ENCODE measurements at regions not wholly inside any gene's neighbourhood (a gene's known extent, or its start where the extent isn't known, plus 50 kb on each side); places are given as distances from the start of the nearest gene placed in this dataset.

DNA sequence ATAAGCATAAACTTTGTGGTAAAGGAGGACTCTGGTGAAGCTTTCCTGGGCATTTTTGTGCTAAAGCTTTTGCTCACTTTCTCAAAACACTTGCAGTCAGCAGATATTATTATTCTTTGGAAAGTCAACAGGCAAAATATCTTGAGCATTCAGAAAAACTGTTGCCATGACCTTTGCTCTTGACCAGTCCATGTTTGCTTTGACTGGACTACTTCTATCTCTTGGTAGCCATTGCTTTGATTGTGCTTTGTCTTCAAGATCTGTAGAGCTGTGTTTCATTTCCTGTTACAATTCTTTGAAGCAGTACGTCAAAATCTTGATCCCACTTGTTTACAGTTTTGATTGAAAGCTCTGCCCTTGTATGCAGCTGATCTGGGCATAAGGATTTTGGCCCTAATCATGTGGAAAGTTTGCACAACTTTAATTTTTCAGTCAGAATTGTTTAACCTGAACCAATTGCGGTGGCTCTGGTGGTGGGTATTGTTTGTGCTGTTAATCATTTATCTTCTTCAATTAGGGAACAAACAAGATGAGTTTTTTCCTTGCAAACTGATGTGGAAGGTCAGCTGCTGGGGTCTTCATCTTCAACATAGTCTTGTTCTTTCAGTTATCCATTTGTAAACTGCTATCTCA, 121.5 kb upstream of the NUDT6 start:
- no peaks in the 10 kb centered on the region for H3K27me3 ChIP-seq
- H3K9me3 ChIP-seq: no peaks in the 10 kb centered on the region
- no peak for TF ChIP-seq POLR2A (IDR thresholded peaks at IDR 0.05)
- TF ChIP-seq, protein P1, sequence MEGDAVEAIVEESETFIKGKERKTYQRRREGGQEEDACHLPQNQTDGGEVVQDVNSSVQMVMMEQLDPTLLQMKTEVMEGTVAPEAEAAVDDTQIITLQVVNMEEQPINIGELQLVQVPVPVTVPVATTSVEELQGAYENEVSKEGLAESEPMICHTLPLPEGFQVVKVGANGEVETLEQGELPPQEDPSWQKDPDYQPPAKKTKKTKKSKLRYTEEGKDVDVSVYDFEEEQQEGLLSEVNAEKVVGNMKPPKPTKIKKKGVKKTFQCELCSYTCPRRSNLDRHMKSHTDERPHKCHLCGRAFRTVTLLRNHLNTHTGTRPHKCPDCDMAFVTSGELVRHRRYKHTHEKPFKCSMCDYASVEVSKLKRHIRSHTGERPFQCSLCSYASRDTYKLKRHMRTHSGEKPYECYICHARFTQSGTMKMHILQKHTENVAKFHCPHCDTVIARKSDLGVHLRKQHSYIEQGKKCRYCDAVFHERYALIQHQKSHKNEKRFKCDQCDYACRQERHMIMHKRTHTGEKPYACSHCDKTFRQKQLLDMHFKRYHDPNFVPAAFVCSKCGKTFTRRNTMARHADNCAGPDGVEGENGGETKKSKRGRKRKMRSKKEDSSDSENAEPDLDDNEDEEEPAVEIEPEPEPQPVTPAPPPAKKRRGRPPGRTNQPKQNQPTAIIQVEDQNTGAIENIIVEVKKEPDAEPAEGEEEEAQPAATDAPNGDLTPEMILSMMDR (IDR thresholded peaks at IDR 0.05): no peak
- H3K4me3 ChIP-seq: no peak overlapping the region
- no peak overlapping the region for H3K27ac ChIP-seq
- 33 to 60% methylated on average over 2 of the region's 2 CpGs for WGBS, 2 donors
- ATAC-seq (no peak), DNase-seq (no peak)
- H3K4me1 ChIP-seq: no peaks in the 10 kb centered on the region
- no peaks in the 10 kb centered on the region for H3K36me3 ChIP-seq (replicated peaks in 1 of 2; ENCODE audit: insufficient read depth in 1 of 2, low read depth in 2 of 2)
- intact Hi-C loops (cut with DNase I): no loop called here

DNA sequence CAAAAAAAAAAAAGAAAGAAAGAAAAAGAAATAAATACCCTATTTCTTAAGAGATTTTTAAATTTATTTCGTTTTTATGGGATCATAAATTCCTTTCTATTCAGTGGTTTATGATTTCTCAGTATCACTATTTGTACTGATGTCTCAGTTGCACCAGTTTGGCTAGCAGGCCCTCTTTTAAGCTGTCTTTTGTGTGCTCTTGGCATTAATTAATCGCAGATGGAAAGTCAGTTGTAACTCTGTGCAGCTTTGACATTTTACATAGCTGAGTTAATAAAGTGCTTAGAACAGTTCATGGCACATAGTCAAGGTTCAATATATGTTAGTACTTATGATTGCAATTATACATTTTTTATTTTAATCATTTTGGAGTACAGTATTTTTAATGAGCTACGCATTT, 123.7 kb upstream of the NUDT6 start:
- intact Hi-C loops (cut with DNase I): no loop called here
- TF ChIP-seq POLR2A (IDR thresholded peaks at IDR 0.05): no peak
- TF ChIP-seq, protein P1 (IDR thresholded peaks at IDR 0.05): no peak
- Histone ChIP-seq H3K4me1 (no peaks in the 10 kb centered on the region), H3K27me3 (no peaks in the 10 kb centered on the region), H3K27ac (no peak overlapping the region), H3K36me3 (replicated peaks in 1 of 2; ENCODE audit: insufficient read depth in 1 of 2, low read depth in 2 of 2) (no peaks in the 10 kb centered on the region), H3K9me3 (no peaks in the 10 kb centered on the region), H3K4me3 (no peak overlapping the region)
- DNase-seq: no peak
- WGBS, 2 donors: 87 to 89% methylated on average over 3 of the region's 3 CpGs
- ATAC-seq: no peak

DNA sequence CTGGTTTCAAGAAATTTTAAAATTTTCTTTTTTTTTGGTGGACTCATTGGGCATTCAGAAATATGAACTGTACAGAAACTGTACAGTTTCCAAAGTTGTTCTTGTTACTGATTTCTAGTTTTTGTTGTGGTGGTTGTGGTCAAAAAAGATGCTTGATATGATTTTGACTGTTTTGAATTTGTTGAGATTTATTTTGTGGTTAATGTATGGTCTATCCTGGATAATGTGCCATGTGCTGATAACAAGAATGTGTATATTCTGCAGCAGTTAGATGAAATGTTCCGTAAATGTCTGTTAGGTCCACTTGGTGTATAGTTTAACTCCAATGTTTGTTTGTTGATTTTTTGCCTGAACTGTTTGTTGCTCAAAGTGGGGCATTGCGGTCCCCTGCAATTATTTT, 127.6 kb upstream of the NUDT6 start:
- H3K27ac ChIP-seq: no peak overlapping the region
- no peaks in the 10 kb centered on the region for H3K4me1 ChIP-seq
- DNase-seq (no peak), ATAC-seq (no peak)
- peaks cover 0 to 10% (median 0%) of the 10 kb centered on the region in 3 donors for H3K9me3 ChIP-seq
- WGBS, 2 donors: 95 to 96% methylated on average over 2 of the region's 2 CpGs
- intact Hi-C loops (cut with DNase I): no loop called here
- H3K27me3 ChIP-seq: no peaks in the 10 kb centered on the region
- H3K36me3 ChIP-seq (replicated peaks in 1 of 2; ENCODE audit: insufficient read depth in 1 of 2, low read depth in 2 of 2): no peaks in the 10 kb centered on the region
- H3K4me3 ChIP-seq: no peak overlapping the region
- TF ChIP-seq, protein P1 (IDR thresholded peaks at IDR 0.05): no peak

DNA sequence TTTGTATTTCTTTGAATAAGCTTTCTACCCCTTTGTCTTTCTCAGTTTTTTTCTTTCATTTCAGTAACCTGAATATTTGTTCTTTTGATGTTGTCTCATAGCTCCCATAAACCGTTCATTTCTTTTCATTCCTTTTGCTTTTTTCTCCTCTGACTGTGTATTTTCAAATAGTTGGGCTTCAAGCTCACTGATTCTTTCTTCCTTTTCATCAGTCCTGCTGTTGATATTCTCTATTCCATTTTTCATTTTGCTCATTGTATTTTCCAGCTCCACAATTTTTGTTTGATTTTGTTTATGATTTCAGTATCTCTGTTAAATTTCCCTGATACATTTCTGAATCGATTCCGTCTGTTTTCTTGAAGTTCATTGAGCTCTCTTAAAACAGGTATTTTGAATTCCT, 129.6 kb upstream of the NUDT6 start:
- ATAC-seq: no peak
- no peaks in the 10 kb centered on the region for H3K36me3 ChIP-seq (replicated peaks in 1 of 2; ENCODE audit: insufficient read depth in 1 of 2, low read depth in 2 of 2)
- H3K27me3 ChIP-seq: no peaks in the 10 kb centered on the region
- no peak for DNase-seq
- H3K4me3 ChIP-seq: no peak overlapping the region
- intact Hi-C loops (cut with DNase I): no loop called here
- no peak for TF ChIP-seq POLR2A (IDR thresholded peaks at IDR 0.05)
- TF ChIP-seq, protein P1 (IDR thresholded peaks at IDR 0.05): no peak
- no peaks in the 10 kb centered on the region for H3K4me1 ChIP-seq
- H3K9me3 ChIP-seq: peaks cover 0 to 10% (median 0%) of the 10 kb centered on the region in 3 donors
- 96 to 100% methylated on average over 3 of the region's 3 CpGs for WGBS, 2 donors
- no peak overlapping the region for H3K27ac ChIP-seq

DNA sequence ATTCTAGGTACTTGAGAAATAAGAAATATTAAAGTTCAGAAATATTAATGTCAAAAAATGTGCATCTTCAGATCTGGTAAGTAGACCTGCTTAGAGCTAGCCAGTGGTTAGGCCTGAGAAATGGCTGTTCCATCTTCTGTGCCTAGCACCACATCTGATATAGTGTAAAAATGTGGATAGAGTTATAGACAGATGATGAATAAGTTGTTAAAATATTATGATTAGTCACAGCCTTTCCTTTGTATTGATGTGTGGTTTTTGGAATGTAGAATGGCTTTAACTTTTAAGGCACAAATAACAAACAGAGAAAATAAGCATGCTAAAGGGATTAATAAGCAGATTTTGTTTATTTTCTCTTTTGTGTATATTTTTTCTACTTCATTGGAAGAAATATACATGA, 133.5 kb upstream of the NUDT6 start:
- peaks cover 0 to 2% of the 10 kb centered on the region in 2 donors for H3K36me3 ChIP-seq (replicated peaks in 1 of 2; ENCODE audit: insufficient read depth in 1 of 2, low read depth in 2 of 2)
- H3K9me3 ChIP-seq: peaks cover 0 to 10% (median 0%) of the 10 kb centered on the region in 3 donors
- H3K4me3 ChIP-seq: no peak overlapping the region
- TF ChIP-seq, protein P1 (IDR thresholded peaks at IDR 0.05): no peak
- no peak for TF ChIP-seq POLR2A (IDR thresholded peaks at IDR 0.05)
- H3K27ac ChIP-seq: no peak overlapping the region
- intact Hi-C loops (cut with DNase I): no loop called here
- DNase-seq (no peak), ATAC-seq (no peak)
- H3K27me3 ChIP-seq: no peaks in the 10 kb centered on the region
- H3K4me1 ChIP-seq: no peaks in the 10 kb centered on the region
